ENCODE measurements at regions not wholly inside any gene's neighbourhood (a gene's known extent, or its start where the extent isn't known, plus 50 kb on each side); places are given as distances from the start of the nearest gene placed in this dataset.

GRCh38 chr12:42957561-42958290 is 368.2 kb upstream of the PRICKLE1 start:
- H3K27ac Mint-ChIP-seq, result no peak overlapping the region
- no peak for DNase-seq
- H3K36me3 Mint-ChIP-seq (ENCODE audit: low read depth), result no peaks in the 10 kb centered on the region
- H3K9me3 Mint-ChIP-seq, result no peaks in the 10 kb centered on the region
- POLR2A ChIA-PET, result no interaction called here
- H3K4me3 Mint-ChIP-seq, result no peak overlapping the region
- CTCF ChIA-PET, result no interaction called here
- no peaks in the 10 kb centered on the region for H3K4me1 Mint-ChIP-seq
- no peaks in the 10 kb centered on the region for H3K27me3 Mint-ChIP-seq

GRCh38 chr12:42957136-42957535 is 367.6 kb upstream of the PRICKLE1 start:
- Mint-ChIP-seq H3K9me3 (peaks cover 2% of the 10 kb centered on the region), H3K27me3 (no peaks in the 10 kb centered on the region), H3K4me3 (no peak overlapping the region), H3K4me1 (no peaks in the 10 kb centered on the region), H3K27ac (no peak overlapping the region), H3K36me3 (ENCODE audit: low read depth) (no peaks in the 10 kb centered on the region)
- CTCF ChIA-PET, result no interaction called here
- POLR2A ChIA-PET, result no interaction called here
- no peak for DNase-seq

- no peaks in the 10 kb centered on the region for H3K36me3 Mint-ChIP-seq (ENCODE audit: low read depth)
- ChIA-PET CTCF (no interaction called here), POLR2A (no interaction called here)
- no peak overlapping the region for H3K4me3 Mint-ChIP-seq
- no peak for DNase-seq
- H3K9me3 Mint-ChIP-seq, result peaks cover 7% of the 10 kb centered on the region
- H3K27ac Mint-ChIP-seq, result no peak overlapping the region
- no peaks in the 10 kb centered on the region for H3K4me1 Mint-ChIP-seq
- no peaks in the 10 kb centered on the region for H3K27me3 Mint-ChIP-seq
Observed at GRCh38 chr12:42953021-42953420, 363.5 kb upstream of the PRICKLE1 start.

GRCh38 chr12:42946871-42947381 is 357.4 kb upstream of the PRICKLE1 start:
- Mint-ChIP-seq H3K36me3 (ENCODE audit: low read depth) (no peaks in the 10 kb centered on the region), H3K27me3 (no peaks in the 10 kb centered on the region), H3K4me3 (no peak overlapping the region), H3K27ac (no peak overlapping the region), H3K9me3 (peaks cover 9% of the 10 kb centered on the region), H3K4me1 (no peaks in the 10 kb centered on the region)
- DNase-seq, result no peak
- POLR2A ChIA-PET, result no interaction called here
- CTCF ChIA-PET, result no interaction called here

GRCh38 chr12:42945927-42946326 is 356.4 kb upstream of the PRICKLE1 start:
- Mint-ChIP-seq H3K27ac (no peak overlapping the region), H3K4me3 (no peak overlapping the region), H3K9me3 (peaks cover 10% of the 10 kb centered on the region), H3K4me1 (no peaks in the 10 kb centered on the region), H3K27me3 (no peaks in the 10 kb centered on the region), H3K36me3 (ENCODE audit: low read depth) (no peaks in the 10 kb centered on the region)
- no peak for DNase-seq
- CTCF ChIA-PET, result no interaction called here
- POLR2A ChIA-PET, result no interaction called here

- peaks cover 14% of the 10 kb centered on the region for H3K9me3 Mint-ChIP-seq
- no peaks in the 10 kb centered on the region for H3K36me3 Mint-ChIP-seq (ENCODE audit: low read depth)
- no peak overlapping the region for H3K4me3 Mint-ChIP-seq
- ChIA-PET POLR2A (no interaction called here), CTCF (no interaction called here)
- H3K27me3 Mint-ChIP-seq, result no peaks in the 10 kb centered on the region
- no peak overlapping the region for H3K27ac Mint-ChIP-seq
- DNase-seq, result no peak
- no peaks in the 10 kb centered on the region for H3K4me1 Mint-ChIP-seq
Observed at GRCh38 chr12:42944516-42944915, 355.0 kb upstream of the PRICKLE1 start.

GRCh38 chr12:42936991-42937390 is 347.4 kb upstream of the PRICKLE1 start:
- H3K27me3 Mint-ChIP-seq, result no peaks in the 10 kb centered on the region
- peaks cover 12% of the 10 kb centered on the region for H3K9me3 Mint-ChIP-seq
- ChIA-PET POLR2A (no interaction called here), CTCF (no interaction called here)
- no peak for DNase-seq
- H3K27ac Mint-ChIP-seq, result no peak overlapping the region
- no peaks in the 10 kb centered on the region for H3K4me1 Mint-ChIP-seq
- no peaks in the 10 kb centered on the region for H3K36me3 Mint-ChIP-seq (ENCODE audit: low read depth)
- H3K4me3 Mint-ChIP-seq, result no peak overlapping the region

GRCh38 chr12:42936260-42936659 is 346.7 kb upstream of the PRICKLE1 start:
- no peak for DNase-seq
- ChIA-PET POLR2A (no interaction called here), CTCF (no interaction called here)
- Mint-ChIP-seq H3K4me3 (no peak overlapping the region), H3K36me3 (ENCODE audit: low read depth) (no peaks in the 10 kb centered on the region), H3K27ac (no peak overlapping the region), H3K4me1 (no peaks in the 10 kb centered on the region), H3K27me3 (no peaks in the 10 kb centered on the region), H3K9me3 (peaks cover 7% of the 10 kb centered on the region)

GRCh38 chr12:42935756-42936155 is 346.2 kb upstream of the PRICKLE1 start:
- Mint-ChIP-seq H3K4me3 (no peak overlapping the region), H3K4me1 (no peaks in the 10 kb centered on the region), H3K36me3 (ENCODE audit: low read depth) (no peaks in the 10 kb centered on the region), H3K27me3 (no peaks in the 10 kb centered on the region), H3K9me3 (peaks cover 7% of the 10 kb centered on the region), H3K27ac (no peak overlapping the region)
- CTCF ChIA-PET, result no interaction called here
- POLR2A ChIA-PET, result no interaction called here
- no peak for DNase-seq

GRCh38 chr12:42935090-42935489 is 345.5 kb upstream of the PRICKLE1 start:
- Mint-ChIP-seq H3K4me1 (no peaks in the 10 kb centered on the region), H3K4me3 (no peak overlapping the region), H3K27ac (no peak overlapping the region), H3K36me3 (ENCODE audit: low read depth) (no peaks in the 10 kb centered on the region), H3K9me3 (peaks cover 2% of the 10 kb centered on the region), H3K27me3 (no peaks in the 10 kb centered on the region)
- CTCF ChIA-PET, result no interaction called here
- POLR2A ChIA-PET, result no interaction called here
- DNase-seq, result no peak

GRCh38 chr12:42933461-42934081 is 344.0 kb upstream of the PRICKLE1 start:
- H3K4me1 Mint-ChIP-seq, result no peaks in the 10 kb centered on the region
- no peak overlapping the region for H3K27ac Mint-ChIP-seq
- POLR2A ChIA-PET, result no interaction called here
- peaks cover 2% of the 10 kb centered on the region for H3K9me3 Mint-ChIP-seq
- H3K4me3 Mint-ChIP-seq, result no peak overlapping the region
- no peaks in the 10 kb centered on the region for H3K27me3 Mint-ChIP-seq
- CTCF ChIA-PET, result no interaction called here
- no peaks in the 10 kb centered on the region for H3K36me3 Mint-ChIP-seq (ENCODE audit: low read depth)
- no peak for DNase-seq

GRCh38 chr12:42932936-42933335 is 343.4 kb upstream of the PRICKLE1 start:
- Mint-ChIP-seq H3K4me3 (no peak overlapping the region), H3K27ac (no peak overlapping the region), H3K27me3 (no peaks in the 10 kb centered on the region), H3K36me3 (ENCODE audit: low read depth) (no peaks in the 10 kb centered on the region), H3K9me3 (peaks cover 2% of the 10 kb centered on the region), H3K4me1 (no peaks in the 10 kb centered on the region)
- no peak for DNase-seq
- CTCF ChIA-PET, result no interaction called here
- POLR2A ChIA-PET, result no interaction called here

GRCh38 chr12:42926232-42926631 is 336.7 kb upstream of the PRICKLE1 start:
- no peak overlapping the region for H3K4me3 Mint-ChIP-seq
- ChIA-PET CTCF (no interaction called here), POLR2A (no interaction called here)
- H3K27me3 Mint-ChIP-seq, result no peaks in the 10 kb centered on the region
- H3K27ac Mint-ChIP-seq, result no peak overlapping the region
- no peaks in the 10 kb centered on the region for H3K4me1 Mint-ChIP-seq
- no peaks in the 10 kb centered on the region for H3K36me3 Mint-ChIP-seq (ENCODE audit: low read depth)
- no peak for DNase-seq
- peaks cover 3% of the 10 kb centered on the region for H3K9me3 Mint-ChIP-seq

GRCh38 chr12:42924482-42924881 is 334.9 kb upstream of the PRICKLE1 start:
- no peaks in the 10 kb centered on the region for H3K4me1 Mint-ChIP-seq
- no peaks in the 10 kb centered on the region for H3K27me3 Mint-ChIP-seq
- ChIA-PET CTCF (no interaction called here), POLR2A (no interaction called here)
- no peak overlapping the region for H3K27ac Mint-ChIP-seq
- H3K9me3 Mint-ChIP-seq, result peaks cover 3% of the 10 kb centered on the region
- no peaks in the 10 kb centered on the region for H3K36me3 Mint-ChIP-seq (ENCODE audit: low read depth)
- DNase-seq, result no peak
- H3K4me3 Mint-ChIP-seq, result no peak overlapping the region
